AG09319 (cell line): ENCODE measurements at regions not wholly inside any gene's neighbourhood (a gene's known extent, or its start where the extent isn't known, plus 50 kb on each side); places are given as distances from the start of the nearest gene placed in this dataset.

Source experiments
- DNase-seq: peaks from one replicate; pipeline ENCODE4 v3.0.0-alpha.2; 2010; ENCODE audit warnings: low read depth; ENCODE audit errors: extremely low read depth
- TF ChIP-seq, protein P1 (sequence below): IDR thresholded peaks from 2 replicates; pipeline ENCODE4 v1.5.1; 2011; ENCODE audit warnings: low read depth, mild to moderate bottlenecking, inconsistent platforms, low read length, moderate library complexity

GRCh38 chr2:79453918-79454317 is 58.9 kb upstream of the CTNNA2 start:
- DNase-seq: no peak
- TF ChIP-seq, protein P1, sequence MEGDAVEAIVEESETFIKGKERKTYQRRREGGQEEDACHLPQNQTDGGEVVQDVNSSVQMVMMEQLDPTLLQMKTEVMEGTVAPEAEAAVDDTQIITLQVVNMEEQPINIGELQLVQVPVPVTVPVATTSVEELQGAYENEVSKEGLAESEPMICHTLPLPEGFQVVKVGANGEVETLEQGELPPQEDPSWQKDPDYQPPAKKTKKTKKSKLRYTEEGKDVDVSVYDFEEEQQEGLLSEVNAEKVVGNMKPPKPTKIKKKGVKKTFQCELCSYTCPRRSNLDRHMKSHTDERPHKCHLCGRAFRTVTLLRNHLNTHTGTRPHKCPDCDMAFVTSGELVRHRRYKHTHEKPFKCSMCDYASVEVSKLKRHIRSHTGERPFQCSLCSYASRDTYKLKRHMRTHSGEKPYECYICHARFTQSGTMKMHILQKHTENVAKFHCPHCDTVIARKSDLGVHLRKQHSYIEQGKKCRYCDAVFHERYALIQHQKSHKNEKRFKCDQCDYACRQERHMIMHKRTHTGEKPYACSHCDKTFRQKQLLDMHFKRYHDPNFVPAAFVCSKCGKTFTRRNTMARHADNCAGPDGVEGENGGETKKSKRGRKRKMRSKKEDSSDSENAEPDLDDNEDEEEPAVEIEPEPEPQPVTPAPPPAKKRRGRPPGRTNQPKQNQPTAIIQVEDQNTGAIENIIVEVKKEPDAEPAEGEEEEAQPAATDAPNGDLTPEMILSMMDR: no peak

- TF ChIP-seq, protein P1: no peak
- no peak for DNase-seq
Observed at GRCh38 chr2:79452651-79453050, 60.2 kb upstream of the CTNNA2 start.

DNA sequence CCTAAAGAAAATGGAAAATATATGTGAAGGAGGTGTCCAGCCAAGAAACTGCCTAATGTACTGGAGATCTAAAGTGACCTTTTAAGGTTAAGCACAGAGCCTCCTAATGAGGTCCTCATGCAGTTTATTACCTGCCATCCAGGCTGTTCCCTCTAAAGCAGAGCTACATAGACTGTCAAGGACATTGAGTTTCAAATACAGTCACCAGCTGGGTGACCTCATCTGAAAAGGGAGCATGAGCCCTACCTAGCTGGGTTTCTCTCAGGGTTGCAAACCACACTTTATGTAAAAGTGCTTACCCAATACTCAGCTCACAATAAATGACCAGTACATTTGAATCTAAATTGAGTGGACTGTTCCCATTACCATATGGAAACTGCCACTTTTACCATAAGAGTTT is 65.4 kb upstream of the CTNNA2 start:
- TF ChIP-seq, protein P1: no peak
- no peak for DNase-seq

DNA sequence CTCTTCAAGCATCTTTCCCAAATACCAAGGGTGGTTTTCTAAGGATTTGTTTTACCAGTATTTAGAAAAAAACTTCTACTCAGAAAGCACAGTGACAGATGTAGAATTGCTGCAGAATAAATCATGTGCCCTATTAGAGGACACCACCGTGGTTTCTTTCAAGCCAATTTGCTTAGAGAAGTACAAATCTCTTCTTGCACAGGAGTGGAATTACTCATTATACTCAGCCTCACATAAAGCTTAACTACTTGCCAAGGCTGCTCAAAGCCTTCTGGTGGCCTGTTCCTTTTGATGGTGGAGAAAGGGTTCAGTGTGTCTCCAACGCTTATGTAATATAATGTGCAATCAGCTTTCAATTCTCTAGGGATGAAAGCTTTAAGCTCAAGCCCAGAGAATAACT is 66.5 kb upstream of the CTNNA2 start:
- TF ChIP-seq, protein P1: no peak

DNA sequence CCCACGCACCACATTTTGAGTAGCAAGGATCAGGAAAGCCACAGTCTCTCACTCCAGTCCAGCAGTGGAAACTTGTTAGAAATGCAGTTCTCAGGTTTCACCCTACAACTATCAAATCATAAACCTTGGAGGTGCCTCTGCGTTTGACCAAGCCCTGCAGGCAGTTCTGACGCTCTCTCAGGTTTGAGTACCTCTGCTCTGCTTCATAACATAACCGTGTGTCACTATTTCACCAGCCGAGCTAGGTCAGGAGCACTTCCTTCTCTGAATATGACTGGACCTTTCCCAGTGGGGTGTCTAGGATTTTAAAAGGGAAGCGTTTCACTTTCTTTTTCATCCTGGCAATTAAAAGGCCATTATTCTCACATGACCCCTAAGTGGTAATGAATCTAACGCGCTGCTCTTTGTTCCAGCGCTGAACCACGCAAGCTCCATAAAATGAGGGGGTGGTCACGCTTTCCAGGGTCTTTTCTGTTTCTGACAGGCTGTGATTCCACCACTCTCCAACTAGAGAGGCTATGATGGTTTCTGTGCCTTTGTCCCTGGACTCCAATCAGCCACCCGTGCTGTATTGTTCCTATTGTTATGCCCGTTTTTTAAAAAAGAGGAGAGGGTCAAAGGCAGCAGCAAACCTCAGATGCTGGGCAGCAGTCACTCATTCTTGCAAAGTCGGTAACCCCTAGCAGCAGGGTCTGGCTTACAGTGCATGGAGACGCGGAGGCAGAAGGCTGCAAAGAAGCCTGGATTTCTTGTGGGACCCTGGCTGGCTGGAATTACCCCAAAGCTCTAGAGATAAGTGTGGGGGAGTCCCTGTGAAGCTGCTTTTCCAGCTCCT is 75.2 kb upstream of the CTNNA2 start:
- TF ChIP-seq, protein P1: no peak
- DNase-seq: no peak

More for the DNA sequence above, 66.5 kb upstream of the CTNNA2 start:
- no peak for DNase-seq

- TF ChIP-seq, protein P1: no peak
- no peak for DNase-seq
Observed at GRCh38 chr2:79434362-79434761, 78.5 kb upstream of the CTNNA2 start.

GRCh38 chr2:79432731-79433146 is 80.1 kb upstream of the CTNNA2 start:
- TF ChIP-seq, protein P1: no peak
- DNase-seq: no peak
